Pancreas (tissue), 10 donors: ENCODE measurements at regions not wholly inside any gene's neighbourhood (a gene's known extent, or its start where the extent isn't known, plus 50 kb on each side); places are given as distances from the start of the nearest gene placed in this dataset.

Experiments
- ATAC-seq, 4 donors: fragments of 200-7000 bp; cut with Tn5 transposase; one replicate each; pipeline versions ENCODE4 v1.8.0 to v1.9.1; 2020; ENCODE audit warnings: mild to moderate bottlenecking in 4 of 4, moderate library complexity in 4 of 4
- DNase-seq, 6 donors: peaks; one replicate each; pipeline ENCODE4 v3.0.0-alpha.2; 2020
- FAIRE-seq: peaks from 2 replicates; lab custom pipeline; 2012; peaks lifted over from hg19 to GRCh38; lab: Jason Lieb, UNC
- H3K27ac ChIP-seq, 4 donors: fragments of 200-600 bp; sonication (generic); 1 replicate in 3 of 4; 2 replicates in 1 of 4; pipeline versions ENCODE4 v1.5.0 to v1.8.0; 2020
- H3K27me3 ChIP-seq, 4 donors: fragments of 200-600 bp; one replicate each; pipeline ENCODE4 v1.8.0; 2021
- H3K36me3 ChIP-seq, 3 donors: fragments of 200-600 bp; sonication (generic) in 1 of 3; one replicate each; pipeline versions ENCODE4 v1.5.0 to v1.8.0; 2020 to 2021
- H3K4me1 ChIP-seq, 3 donors: fragments of 200-600 bp; one replicate each; pipeline ENCODE4 v1.8.0; 2021
- H3K4me3 ChIP-seq, 4 donors: fragments of 200-600 bp; sonication (generic) in 2 of 4; one replicate each; pipeline versions ENCODE4 v1.5.0 to v1.8.0; 2020 to 2021
- H3K9me3 ChIP-seq, 4 donors: fragments of 200-600 bp; one replicate each; pipeline ENCODE4 v1.8.0; 2021
- CTCF ChIP-seq, 4 donors: fragments of 200-600 bp; sonication (generic) in 3 of 4; IDR thresholded peaks; one replicate each; pipeline versions ENCODE4 v1.5.0 to v1.8.0; 2021; ENCODE audit warnings: antibody characterized with exemption in 4 of 4
- WGBS, 2 donors: extraction: QIAGEN DNeasy Blood & Tissue Kit; methylation state at CpG; one replicate each; pipeline ENCODE4 v1.1.7; 2013; 5-methylcytosine and 5-hydroxymethylcytosine counted together
- intact Hi-C, 3 donors: fragments of 100-400 bp; cut with DNase I; formaldehyde crosslinking; loops; one replicate each; pipeline versions ENCODE4 v1.11.1 to v1.14.2; 2022
- donor health status: healthy with polysubstance abuse.
- donor health status: DM: no; HTN: no; CAD: no; lungs with moderate emphysema.
- donor health status: DM: no; HTN: no; CAD: no.
- donor health status: control.
- donor health status: control.
- donor health status: Bipolar disorder and iron deficiency.
- donor health status: DM: yes; HTN: yes; CAD: no.
- donor health status: DM: no; HTN: no; CAD: no.
- donor health status: DM: no; HTN: no; CAD: no.
- donor health status: DM: yes; HTN: yes; CAD: no.

GRCh38 chr2:120404274-120404673 is 58.3 kb downstream of the INHBB start:
- intact Hi-C loops: no loop called here
- no peak for DNase-seq
- no peak for FAIRE-seq
- Histone ChIP-seq H3K36me3 (no peaks in the 10 kb centered on the region), H3K27ac (no peak overlapping the region), H3K4me3 (no peak overlapping the region), H3K4me1 (no peaks in the 10 kb centered on the region), H3K9me3 (no peaks in the 10 kb centered on the region), H3K27me3 (no peaks in the 10 kb centered on the region)
- ATAC-seq: no peak
- TF ChIP-seq CTCF (IDR thresholded peaks at IDR 0.05): no peak
- 92% methylated on average over 3 of the region's 3 CpGs for WGBS, 2 donors

GRCh38 chr2:120404941-120405758 is 59.2 kb downstream of the INHBB start:
- Histone ChIP-seq H3K36me3 (no peaks in the 10 kb centered on the region), H3K9me3 (no peaks in the 10 kb centered on the region), H3K27ac (no peak overlapping the region), H3K4me3 (no peak overlapping the region), H3K27me3 (no peaks in the 10 kb centered on the region), H3K4me1 (no peaks in the 10 kb centered on the region)
- no peak for ATAC-seq
- no peak for FAIRE-seq
- TF ChIP-seq CTCF (IDR thresholded peaks at IDR 0.05): no peak
- 90 to 94% methylated on average over 19 of the region's 19 CpGs for WGBS, 2 donors
- DNase-seq: no peak
- intact Hi-C loops: no loop called here

- 80% methylated on average over 5 of the region's 5 CpGs for WGBS, 2 donors
These were observed 59.8 kb downstream of the INHBB start for GRCh38 chr2:120405759-120406099.

DNA sequence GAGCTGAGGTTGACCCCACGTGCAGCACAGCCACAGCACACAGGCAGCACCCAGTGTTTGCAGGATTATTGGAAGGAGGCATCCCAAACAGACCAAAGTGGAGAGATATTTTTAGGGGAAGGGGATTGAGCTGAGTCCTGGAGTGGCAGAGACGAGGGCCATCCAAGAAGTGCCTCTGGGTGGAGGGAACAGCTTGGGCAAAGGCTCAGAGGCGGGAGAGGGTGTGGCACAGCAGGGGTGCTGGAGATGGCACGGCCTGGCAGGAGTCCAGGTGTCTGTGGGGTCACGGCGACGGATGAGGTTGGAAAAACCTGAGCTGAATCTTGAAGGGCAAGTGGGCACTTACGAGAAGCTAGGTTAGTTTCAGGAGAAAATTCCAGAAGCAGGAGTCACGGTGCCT is 60.6 kb downstream of the INHBB start:
- no peaks in the 10 kb centered on the region for H3K9me3 ChIP-seq
- no peaks in the 10 kb centered on the region for H3K4me1 ChIP-seq
- TF ChIP-seq CTCF (IDR thresholded peaks at IDR 0.05): no peak
- FAIRE-seq (no peak), DNase-seq (peak in 1 of 6 donors; percentile 25), ATAC-seq (no peak)
- WGBS, 2 donors: 70 to 79% methylated on average over 9 of the region's 9 CpGs
- no peaks in the 10 kb centered on the region for H3K36me3 ChIP-seq
- H3K4me3 ChIP-seq: no peak overlapping the region
- H3K27me3 ChIP-seq: no peaks in the 10 kb centered on the region
- H3K27ac ChIP-seq: no peak overlapping the region
- intact Hi-C loops: no loop called here

More at GRCh38 chr2:120405759-120406099, 59.8 kb downstream of the INHBB start:
- H3K4me3 ChIP-seq: no peak overlapping the region
- DNase-seq (peak in 1 of 6 donors; percentile 10), FAIRE-seq (no peak), ATAC-seq (no peak)
- no peak for TF ChIP-seq CTCF (IDR thresholded peaks at IDR 0.05)
- H3K27ac ChIP-seq: no peak overlapping the region
- no peaks in the 10 kb centered on the region for H3K9me3 ChIP-seq
- H3K36me3 ChIP-seq: no peaks in the 10 kb centered on the region
- no peaks in the 10 kb centered on the region for H3K27me3 ChIP-seq
- intact Hi-C loops: no loop called here
- H3K4me1 ChIP-seq: no peaks in the 10 kb centered on the region

DNA sequence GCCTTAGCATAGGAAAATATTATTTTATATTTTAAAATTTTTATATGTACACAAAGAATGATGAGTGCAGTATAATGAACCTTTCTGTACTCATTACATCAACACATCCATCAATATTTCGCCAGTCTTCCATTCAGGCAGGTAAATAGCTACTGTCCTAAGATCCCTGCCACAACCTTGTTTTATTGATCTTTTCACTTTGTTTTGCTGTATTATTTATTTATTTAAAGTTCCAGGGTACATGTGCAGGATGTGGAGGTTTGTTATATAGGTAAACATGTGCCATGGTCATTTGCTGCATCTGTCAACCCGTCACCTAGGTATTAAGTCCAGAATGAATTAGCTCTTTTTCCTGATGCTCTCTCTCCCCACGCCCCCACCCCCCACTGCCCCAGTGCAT is 64.6 kb downstream of the INHBB start:
- Histone ChIP-seq H3K27ac (no peak overlapping the region), H3K4me3 (no peak overlapping the region), H3K9me3 (no peaks in the 10 kb centered on the region), H3K27me3 (no peaks in the 10 kb centered on the region), H3K4me1 (no peaks in the 10 kb centered on the region), H3K36me3 (no peaks in the 10 kb centered on the region)
- 54 to 63% methylated on average over 3 of the region's 3 CpGs for WGBS, 2 donors
- no peak for TF ChIP-seq CTCF (IDR thresholded peaks at IDR 0.05)
- intact Hi-C loops: no loop called here
- DNase-seq (no peak), FAIRE-seq (no peak), ATAC-seq (no peak)
